ENCODE measurements at regions not wholly inside any gene's neighbourhood (a gene's known extent, or its start where the extent isn't known, plus 50 kb on each side); places are given as distances from the start of the nearest gene placed in this dataset.
A peak's percentile ranks its signal among the peaks of the same experiment; 100 is the strongest.

GRCh38 chrX:141759238-141759637 is 60.7 kb upstream of the SPANXD start:
- TF ChIP-seq CTCF (IDR thresholded peaks at IDR 0.05), result no peak
- WGBS, 2 donors, result 40 to 47% methylated on average over 1 of the region's 1 CpG
- H3K27me3 ChIP-seq, result no peaks in the 10 kb centered on the region
- H3K4me3 ChIP-seq, result no peak overlapping the region
- FAIRE-seq, result no peak
- no peaks in the 10 kb centered on the region for H3K36me3 ChIP-seq
- no peaks in the 10 kb centered on the region for H3K9me3 ChIP-seq
- H3K4me1 ChIP-seq, result no peaks in the 10 kb centered on the region
- no peak for ATAC-seq
- no peak overlapping the region for H3K27ac ChIP-seq
- no peak for DNase-seq
- intact Hi-C loops (cut with DNase I), result no loop called here

- Histone ChIP-seq H3K27me3 (no peaks in the 10 kb centered on the region), H3K9me3 (no peaks in the 10 kb centered on the region), H3K27ac (no peak overlapping the region), H3K36me3 (no peaks in the 10 kb centered on the region), H3K4me1 (no peaks in the 10 kb centered on the region), H3K4me3 (no peak overlapping the region)
- WGBS, 2 donors, result 84% methylated on average over 4 of the region's 4 CpGs
- DNase-seq (no peak), ATAC-seq (no peak), FAIRE-seq (no peak)
- no peak for TF ChIP-seq CTCF (IDR thresholded peaks at IDR 0.05)
- intact Hi-C loops (cut with DNase I), result no loop called here
Observed at GRCh38 chrX:141760761-141761160, 62.2 kb upstream of the SPANXD start.

- no peak overlapping the region for H3K4me3 ChIP-seq
- TF ChIP-seq CTCF (IDR thresholded peaks at IDR 0.05), result no peak
- H3K27me3 ChIP-seq, result no peaks in the 10 kb centered on the region
- 88 to 89% methylated on average over 3 of the region's 3 CpGs for WGBS, 2 donors
- H3K4me1 ChIP-seq, result no peaks in the 10 kb centered on the region
- ATAC-seq (no peak), DNase-seq (peak in 1 of 6 donors; percentile 10), FAIRE-seq (no peak)
- no peaks in the 10 kb centered on the region for H3K36me3 ChIP-seq
- no peaks in the 10 kb centered on the region for H3K9me3 ChIP-seq
- no peak overlapping the region for H3K27ac ChIP-seq
- intact Hi-C loops (cut with DNase I), result no loop called here
Observed at GRCh38 chrX:141787655-141788054, 50.5 kb upstream of the MAGEC3 start.
